ENCODE measurements at regions not wholly inside any gene's neighbourhood (a gene's known extent, or its start where the extent isn't known, plus 50 kb on each side); places are given as distances from the start of the nearest gene placed in this dataset.

GRCh38 chr17:77618173-77618572, 340.3 kb upstream of the TNRC6C start (continued):
- TF ChIP-seq NANOG (IDR thresholded peaks at IDR 0.05; ENCODE audit: insufficient read depth, low read depth, low read length, poor library complexity, severe bottlenecking) (no peak), RAD21 (IDR thresholded peaks at IDR 0.05 in 1 of 2, conservative IDR thresholded peaks at IDR 0.05 in 1 of 2; ENCODE audit: low read depth in 2 of 2, low read length in 2 of 2) (no peak), TAF1 (IDR thresholded peaks at IDR 0.05; ENCODE audit: low read depth, low read length) (no peak), HDAC6 (IDR thresholded peaks at IDR 0.05; ENCODE audit: low read depth, low read length) (no peak), YY1 (IDR thresholded peaks at IDR 0.05; ENCODE audit: low read depth, low read length) (no peak), CTBP2 (IDR thresholded peaks at IDR 0.05; ENCODE audit: borderline replicate concordance, insufficient read depth, insufficient read length, low read length) (no peak), EZH2 (IDR thresholded peaks at IDR 0.05; ENCODE audit: low read depth, low read length, severe bottlenecking) (no peak)
